22Rv1 (cell line): ENCODE measurements at regions not wholly inside any gene's neighbourhood (a gene's known extent, or its start where the extent isn't known, plus 50 kb on each side); places are given as distances from the start of the nearest gene placed in this dataset.

Experiments used
- CTCF ChIP-seq: fragments of 450-650 bp; IDR thresholded peaks from 2 replicates; pipeline ENCODE4 v1.5.1; 2017; ENCODE audit warnings: mild to moderate bottlenecking
- ZFX ChIP-seq: fragments of 450-650 bp; IDR thresholded peaks from 2 replicates; pipeline ENCODE4 v1.6.1; 2017; ENCODE audit warnings: antibody characterized with exemption, borderline replicate concordance

GRCh38 chrX:53738370-53738906, 51.9 kb upstream of the HUWE1 start:
- TF ChIP-seq CTCF = no peak
- TF ChIP-seq ZFX = no peak
